Esophagus (tissue), 2 donors: ENCODE measurements at regions not wholly inside any gene's neighbourhood (a gene's known extent, or its start where the extent isn't known, plus 50 kb on each side); places are given as distances from the start of the nearest gene placed in this dataset.

Experiments used
- H3K27ac ChIP-seq, 2 donors: one replicate each; pipeline ENCODE4 v1.5.1; 2013; ENCODE audit warnings: low read depth in 2 of 2, mild to moderate bottlenecking in 2 of 2, inconsistent platforms in 1 of 2, low read length in 1 of 2, moderate library complexity in 1 of 2
- H3K27me3 ChIP-seq, 2 donors: one replicate each; pipeline ENCODE4 v1.6.1; 2013; ENCODE audit warnings: low read length in 2 of 2, control low read depth in 1 of 2, mild to moderate bottlenecking in 1 of 2; ENCODE audit not compliant: insufficient read depth in 2 of 2, control insufficient read depth in 1 of 2
- H3K36me3 ChIP-seq, 2 donors: one replicate each; pipeline ENCODE4 v1.6.1; 2013; ENCODE audit warnings: low read length in 1 of 2; ENCODE audit not compliant: control insufficient read depth in 2 of 2, insufficient read depth in 2 of 2
- H3K4me1 ChIP-seq, 2 donors: one replicate each; pipeline ENCODE4 v1.6.1; 2013; ENCODE audit warnings: low read length in 1 of 2; ENCODE audit not compliant: control insufficient read depth in 2 of 2, insufficient read depth in 2 of 2
- H3K4me3 ChIP-seq, 2 donors: one replicate each; pipeline ENCODE4 v1.5.1; 2013; ENCODE audit warnings: low read length in 2 of 2, mild to moderate bottlenecking in 2 of 2, low read depth in 1 of 2, moderate library complexity in 1 of 2
- H3K9me3 ChIP-seq, 2 donors: one replicate each; pipeline ENCODE4 v1.6.1; 2013; ENCODE audit warnings: mild to moderate bottlenecking in 2 of 2, low read depth in 1 of 2, low read length in 1 of 2, moderate library complexity in 1 of 2; ENCODE audit not compliant: control insufficient read depth in 2 of 2, insufficient read depth in 1 of 2
- WGBS, 2 donors: extraction: QIAGEN DNeasy Blood & Tissue Kit; methylation state at CpG; one replicate each; pipeline ENCODE4 v1.1.7; 2013; 5-methylcytosine and 5-hydroxymethylcytosine counted together
- donor health status: healthy with polysubstance abuse.
- donor health status: Bipolar disorder and iron deficiency.

- no peak overlapping the region for H3K27ac ChIP-seq
- H3K27me3 ChIP-seq: no peaks in the 10 kb centered on the region
- 16 to 24% methylated on average over 13 of the region's 13 CpGs for WGBS, 2 donors
- H3K36me3 ChIP-seq: no peaks in the 10 kb centered on the region
- no peaks in the 10 kb centered on the region for H3K4me1 ChIP-seq
- no peak overlapping the region for H3K4me3 ChIP-seq
- peaks cover 0 to 9% of the 10 kb centered on the region in 2 donors for H3K9me3 ChIP-seq
These were observed 61.6 kb downstream of the LSM5 start for GRCh38 chr7:32428546-32428945.

GRCh38 chr7:32427769-32428291 lies 62.4 kb downstream of the LSM5 start:
- Histone ChIP-seq H3K27me3 (no peaks in the 10 kb centered on the region), H3K36me3 (no peaks in the 10 kb centered on the region), H3K4me1 (no peaks in the 10 kb centered on the region), H3K9me3 (peaks cover 0 to 9% of the 10 kb centered on the region in 2 donors), H3K27ac (no peak overlapping the region), H3K4me3 (no peak overlapping the region)
- 12 to 18% methylated on average over 48 of the region's 48 CpGs for WGBS, 2 donors

- H3K4me1 ChIP-seq: no peaks in the 10 kb centered on the region
- H3K4me3 ChIP-seq: no peak overlapping the region
- no peaks in the 10 kb centered on the region for H3K36me3 ChIP-seq
- H3K9me3 ChIP-seq: no peaks in the 10 kb centered on the region
- no peak overlapping the region for H3K27ac ChIP-seq
- H3K27me3 ChIP-seq: no peaks in the 10 kb centered on the region
- 79 to 80% methylated on average over 8 of the region's 8 CpGs for WGBS, 2 donors
These were observed 73.3 kb downstream of the LSM5 start for GRCh38 chr7:32416846-32417245.

- no peak overlapping the region for H3K4me3 ChIP-seq
- H3K27me3 ChIP-seq: no peaks in the 10 kb centered on the region
- H3K9me3 ChIP-seq: no peaks in the 10 kb centered on the region
- no peaks in the 10 kb centered on the region for H3K36me3 ChIP-seq
- no peaks in the 10 kb centered on the region for H3K4me1 ChIP-seq
- no peak overlapping the region for H3K27ac ChIP-seq
- WGBS, 2 donors: 62 to 65% methylated on average over 10 of the region's 10 CpGs
These were observed 74.2 kb downstream of the LSM5 start for GRCh38 chr7:32415936-32416335.

GRCh38 chr7:32415519-32415918 lies 74.7 kb downstream of the LSM5 start:
- Histone ChIP-seq H3K27ac (no peak overlapping the region), H3K4me3 (no peak overlapping the region), H3K9me3 (no peaks in the 10 kb centered on the region), H3K36me3 (no peaks in the 10 kb centered on the region), H3K27me3 (no peaks in the 10 kb centered on the region), H3K4me1 (no peaks in the 10 kb centered on the region)
- 56 to 57% methylated on average over 6 of the region's 6 CpGs for WGBS, 2 donors

GRCh38 chr7:32412471-32412870 lies 77.7 kb downstream of the LSM5 start:
- Histone ChIP-seq H3K27ac (no peak overlapping the region), H3K4me1 (no peaks in the 10 kb centered on the region), H3K4me3 (no peak overlapping the region), H3K36me3 (no peaks in the 10 kb centered on the region), H3K9me3 (no peaks in the 10 kb centered on the region), H3K27me3 (no peaks in the 10 kb centered on the region)
- WGBS, 2 donors: 66% methylated on average over 4 of the region's 4 CpGs

- no peaks in the 10 kb centered on the region for H3K4me1 ChIP-seq
- H3K4me3 ChIP-seq: no peak overlapping the region
- H3K36me3 ChIP-seq: no peaks in the 10 kb centered on the region
- H3K27ac ChIP-seq: no peak overlapping the region
- H3K27me3 ChIP-seq: no peaks in the 10 kb centered on the region
- WGBS, 2 donors: 72 to 91% methylated on average over 2 of the region's 2 CpGs
- H3K9me3 ChIP-seq: no peaks in the 10 kb centered on the region
These were observed 79.6 kb downstream of the LSM5 start for GRCh38 chr7:32410545-32410944.

GRCh38 chr7:32406386-32406785 lies 83.8 kb downstream of the LSM5 start:
- H3K9me3 ChIP-seq: no peaks in the 10 kb centered on the region
- no peaks in the 10 kb centered on the region for H3K36me3 ChIP-seq
- WGBS, 2 donors: 0 to 31% methylated on average over 1 of the region's 1 CpG
- H3K27me3 ChIP-seq: no peaks in the 10 kb centered on the region
- no peaks in the 10 kb centered on the region for H3K4me1 ChIP-seq
- no peak overlapping the region for H3K4me3 ChIP-seq
- no peak overlapping the region for H3K27ac ChIP-seq

GRCh38 chr7:32403463-32404229 lies 86.5 kb downstream of the LSM5 start:
- Histone ChIP-seq H3K27ac (no peak overlapping the region), H3K36me3 (no peaks in the 10 kb centered on the region), H3K4me1 (no peaks in the 10 kb centered on the region), H3K4me3 (no peak overlapping the region), H3K27me3 (no peaks in the 10 kb centered on the region), H3K9me3 (no peaks in the 10 kb centered on the region)
- WGBS, 2 donors: 75 to 77% methylated on average over 11 of the region's 11 CpGs

- Histone ChIP-seq H3K27me3 (no peaks in the 10 kb centered on the region), H3K27ac (no peak overlapping the region), H3K4me3 (no peak overlapping the region), H3K9me3 (no peaks in the 10 kb centered on the region), H3K4me1 (no peaks in the 10 kb centered on the region), H3K36me3 (no peaks in the 10 kb centered on the region)
- 81 to 82% methylated on average over 4 of the region's 4 CpGs for WGBS, 2 donors
These were observed 89.5 kb downstream of the LSM5 start for GRCh38 chr7:32400676-32401075.
